ENCODE measurements at regions not wholly inside any gene's neighbourhood (a gene's known extent, or its start where the extent isn't known, plus 50 kb on each side); places are given as distances from the start of the nearest gene placed in this dataset.

DNA sequence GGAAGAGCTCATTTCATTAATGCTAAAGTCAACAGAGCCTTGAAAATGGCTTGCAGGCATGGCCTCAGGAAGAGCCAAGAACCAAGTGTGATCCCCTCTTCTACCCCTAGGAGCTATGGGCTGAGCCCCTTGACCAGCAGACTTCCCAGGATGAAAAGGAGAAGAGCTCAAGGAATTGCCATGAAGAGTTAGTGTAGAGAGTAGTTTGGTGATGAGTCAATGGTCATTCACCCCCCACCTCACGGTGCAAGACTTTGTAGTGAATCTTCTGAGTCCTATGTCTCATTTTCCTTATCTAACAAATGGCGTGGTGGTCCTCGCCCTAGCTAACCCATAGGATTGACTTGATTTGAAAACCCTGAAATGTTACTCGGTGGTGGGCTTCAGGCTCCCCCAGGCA lies 422.4 kb upstream of the CADM1 start:
- TF ChIP-seq, protein P1, sequence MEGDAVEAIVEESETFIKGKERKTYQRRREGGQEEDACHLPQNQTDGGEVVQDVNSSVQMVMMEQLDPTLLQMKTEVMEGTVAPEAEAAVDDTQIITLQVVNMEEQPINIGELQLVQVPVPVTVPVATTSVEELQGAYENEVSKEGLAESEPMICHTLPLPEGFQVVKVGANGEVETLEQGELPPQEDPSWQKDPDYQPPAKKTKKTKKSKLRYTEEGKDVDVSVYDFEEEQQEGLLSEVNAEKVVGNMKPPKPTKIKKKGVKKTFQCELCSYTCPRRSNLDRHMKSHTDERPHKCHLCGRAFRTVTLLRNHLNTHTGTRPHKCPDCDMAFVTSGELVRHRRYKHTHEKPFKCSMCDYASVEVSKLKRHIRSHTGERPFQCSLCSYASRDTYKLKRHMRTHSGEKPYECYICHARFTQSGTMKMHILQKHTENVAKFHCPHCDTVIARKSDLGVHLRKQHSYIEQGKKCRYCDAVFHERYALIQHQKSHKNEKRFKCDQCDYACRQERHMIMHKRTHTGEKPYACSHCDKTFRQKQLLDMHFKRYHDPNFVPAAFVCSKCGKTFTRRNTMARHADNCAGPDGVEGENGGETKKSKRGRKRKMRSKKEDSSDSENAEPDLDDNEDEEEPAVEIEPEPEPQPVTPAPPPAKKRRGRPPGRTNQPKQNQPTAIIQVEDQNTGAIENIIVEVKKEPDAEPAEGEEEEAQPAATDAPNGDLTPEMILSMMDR (IDR thresholded peaks at IDR 0.05; ENCODE audit: poor library complexity, severe bottlenecking) = no peak
- TF ChIP-seq, protein P2, sequence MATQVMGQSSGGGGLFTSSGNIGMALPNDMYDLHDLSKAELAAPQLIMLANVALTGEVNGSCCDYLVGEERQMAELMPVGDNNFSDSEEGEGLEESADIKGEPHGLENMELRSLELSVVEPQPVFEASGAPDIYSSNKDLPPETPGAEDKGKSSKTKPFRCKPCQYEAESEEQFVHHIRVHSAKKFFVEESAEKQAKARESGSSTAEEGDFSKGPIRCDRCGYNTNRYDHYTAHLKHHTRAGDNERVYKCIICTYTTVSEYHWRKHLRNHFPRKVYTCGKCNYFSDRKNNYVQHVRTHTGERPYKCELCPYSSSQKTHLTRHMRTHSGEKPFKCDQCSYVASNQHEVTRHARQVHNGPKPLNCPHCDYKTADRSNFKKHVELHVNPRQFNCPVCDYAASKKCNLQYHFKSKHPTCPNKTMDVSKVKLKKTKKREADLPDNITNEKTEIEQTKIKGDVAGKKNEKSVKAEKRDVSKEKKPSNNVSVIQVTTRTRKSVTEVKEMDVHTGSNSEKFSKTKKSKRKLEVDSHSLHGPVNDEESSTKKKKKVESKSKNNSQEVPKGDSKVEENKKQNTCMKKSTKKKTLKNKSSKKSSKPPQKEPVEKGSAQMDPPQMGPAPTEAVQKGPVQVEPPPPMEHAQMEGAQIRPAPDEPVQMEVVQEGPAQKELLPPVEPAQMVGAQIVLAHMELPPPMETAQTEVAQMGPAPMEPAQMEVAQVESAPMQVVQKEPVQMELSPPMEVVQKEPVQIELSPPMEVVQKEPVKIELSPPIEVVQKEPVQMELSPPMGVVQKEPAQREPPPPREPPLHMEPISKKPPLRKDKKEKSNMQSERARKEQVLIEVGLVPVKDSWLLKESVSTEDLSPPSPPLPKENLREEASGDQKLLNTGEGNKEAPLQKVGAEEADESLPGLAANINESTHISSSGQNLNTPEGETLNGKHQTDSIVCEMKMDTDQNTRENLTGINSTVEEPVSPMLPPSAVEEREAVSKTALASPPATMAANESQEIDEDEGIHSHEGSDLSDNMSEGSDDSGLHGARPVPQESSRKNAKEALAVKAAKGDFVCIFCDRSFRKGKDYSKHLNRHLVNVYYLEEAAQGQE (IDR thresholded peaks at IDR 0.05; ENCODE audit: borderline replicate concordance) = no peak
- TF ChIP-seq TAF1 (IDR thresholded peaks at IDR 0.05; ENCODE audit: low read depth) = no peak

Measured in neural cell (in vitro differentiated cells).